GM21526 (cell line): ENCODE measurements at regions not wholly inside any gene's neighbourhood (a gene's known extent, or its start where the extent isn't known, plus 50 kb on each side); places are given as distances from the start of the nearest gene placed in this dataset.

ENCODE experiments used
- ATAC-seq: cut with Tn5 transposase; IDR thresholded peaks from one replicate; pipeline ENCODE4 v1.9.1; 2021; ENCODE audit warnings: moderate library complexity; ENCODE audit not compliant: unreplicated experiment, low FRiP score

DNA sequence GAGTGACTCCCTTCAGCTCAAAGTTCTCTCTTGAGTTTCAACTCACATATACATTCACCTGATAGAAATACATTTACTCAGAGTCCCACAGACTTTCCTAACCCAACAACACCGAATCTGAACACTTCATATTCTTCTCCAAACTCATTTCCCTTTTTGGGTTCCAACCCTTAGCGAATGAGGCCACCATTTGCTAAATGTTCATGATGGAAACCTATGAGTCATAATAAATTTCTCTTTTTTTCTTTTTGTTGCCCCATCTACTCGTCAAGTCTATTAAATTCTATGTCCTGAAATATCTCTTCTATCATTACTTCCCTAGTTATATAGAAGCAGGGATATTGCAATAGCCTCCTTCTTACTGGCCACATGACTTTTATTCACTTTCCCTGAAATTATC is 100.1 kb downstream of the HLX start:
- no peak for ATAC-seq

DNA sequence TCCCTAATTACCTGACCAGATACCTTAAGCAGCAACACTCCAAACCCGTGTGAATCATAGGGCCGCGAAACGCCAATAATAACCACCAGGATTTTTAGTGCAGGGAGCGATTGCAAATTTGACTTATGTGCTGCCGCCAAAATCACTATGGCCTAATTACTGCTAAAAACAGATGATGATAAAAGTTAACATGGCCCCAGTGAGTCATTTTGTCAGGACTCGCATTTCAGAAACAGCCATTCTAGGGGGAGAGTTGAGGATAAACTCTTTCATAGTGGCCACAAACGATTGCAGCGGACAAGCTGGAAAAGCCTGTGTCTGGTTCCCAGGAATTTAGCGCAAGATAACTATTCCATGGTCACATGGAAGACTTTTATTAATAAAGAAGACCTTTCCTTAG is 103.4 kb downstream of the HLX start:
- ATAC-seq: no peak

DNA sequence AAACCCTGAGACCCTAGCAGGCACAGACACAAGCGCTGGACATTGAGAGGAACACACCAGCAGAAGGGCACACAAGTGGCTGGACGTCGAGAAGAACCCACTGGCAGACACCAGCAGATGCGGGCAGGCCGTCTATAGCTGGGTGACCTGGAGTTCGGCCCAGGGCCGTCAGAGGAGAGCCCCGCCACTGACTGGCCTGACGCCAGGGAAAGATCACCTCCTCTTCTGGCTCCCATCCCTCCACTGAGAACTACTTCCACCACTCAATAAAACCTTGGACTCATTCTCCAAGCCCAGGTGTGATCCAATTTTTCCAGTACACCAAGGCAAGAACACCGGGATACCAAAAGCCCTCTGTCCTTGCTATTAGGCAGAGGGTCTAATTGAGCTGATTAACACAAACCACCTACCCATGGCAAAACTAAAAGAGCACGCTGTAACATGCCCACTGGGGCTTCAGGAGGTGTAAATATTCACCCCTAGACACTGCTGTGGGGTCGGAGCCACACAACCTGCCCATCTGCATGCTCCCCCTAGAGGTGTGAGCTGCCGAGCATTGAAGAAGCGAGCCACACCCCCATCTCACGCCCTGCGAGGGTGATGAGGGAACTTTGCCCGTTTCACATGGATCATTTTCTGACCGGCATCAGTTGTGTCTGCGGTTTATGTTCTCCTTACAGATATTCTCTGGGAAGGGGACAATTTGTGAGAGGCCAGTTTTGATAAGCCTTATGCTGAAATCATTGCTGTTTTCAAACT is 104.8 kb downstream of the HLX start:
- ATAC-seq: no peak

DNA sequence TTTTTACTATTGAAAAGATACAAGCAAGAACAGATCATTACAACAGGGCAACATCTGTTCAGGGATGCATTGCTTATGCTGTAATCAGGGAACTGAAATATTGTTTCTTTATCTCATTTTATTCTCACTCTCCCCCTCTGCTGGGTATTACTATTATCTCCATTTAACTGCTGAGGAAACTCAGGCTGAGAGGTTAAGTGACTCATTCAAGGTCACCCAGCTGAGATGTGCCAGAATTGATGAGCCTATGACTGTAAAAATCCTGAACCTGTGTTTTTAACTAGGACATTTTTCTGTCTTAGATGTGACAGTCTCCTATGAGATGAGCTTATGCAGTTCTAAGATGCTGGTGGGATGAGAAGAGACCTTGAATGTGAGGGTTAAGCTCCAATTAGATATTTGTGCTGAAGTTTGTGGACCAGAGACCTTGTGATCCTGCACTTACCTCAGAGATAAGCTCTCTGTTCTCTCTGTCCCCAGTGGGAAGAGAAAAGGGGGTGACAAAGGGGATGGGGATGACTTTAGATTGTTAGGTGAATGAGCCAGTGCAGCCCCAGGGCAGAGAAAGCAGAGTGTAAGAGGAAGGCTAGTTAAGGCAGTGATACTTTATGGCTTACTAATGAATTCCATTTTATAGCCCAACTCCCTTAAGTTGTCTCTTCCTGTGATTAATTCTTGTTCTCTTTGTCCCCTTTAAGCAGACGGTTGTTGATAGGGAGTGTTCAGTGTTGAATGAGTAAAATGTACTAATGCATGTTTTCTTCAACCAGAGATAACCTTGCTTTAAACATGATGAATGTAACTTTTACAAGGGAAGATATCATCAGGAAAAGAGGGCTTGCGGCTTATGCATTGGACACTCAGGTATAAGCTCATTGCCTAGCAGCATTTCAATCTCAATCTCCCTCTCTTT is 111.4 kb downstream of the HLX start:
- no peak for ATAC-seq

DNA sequence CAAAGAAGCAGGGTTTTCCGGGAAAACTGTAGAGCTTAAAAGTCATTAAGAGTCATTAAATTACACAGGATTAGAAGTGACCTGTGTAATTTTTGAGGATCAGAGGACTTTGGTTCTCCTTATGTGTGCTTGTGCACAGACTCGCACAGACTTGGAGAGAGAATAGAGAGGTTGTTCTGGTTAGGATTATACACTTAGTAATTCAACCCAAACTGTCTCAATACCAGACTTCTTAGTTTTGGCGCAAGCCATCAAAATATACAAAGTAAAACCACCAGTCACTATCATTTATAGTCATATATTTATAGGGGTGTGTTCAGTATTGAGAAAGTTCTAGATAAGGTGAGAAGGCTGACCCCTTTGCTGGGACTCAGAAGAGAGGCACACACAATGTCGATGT is 112.3 kb downstream of the HLX start:
- ATAC-seq: no peak

DNA sequence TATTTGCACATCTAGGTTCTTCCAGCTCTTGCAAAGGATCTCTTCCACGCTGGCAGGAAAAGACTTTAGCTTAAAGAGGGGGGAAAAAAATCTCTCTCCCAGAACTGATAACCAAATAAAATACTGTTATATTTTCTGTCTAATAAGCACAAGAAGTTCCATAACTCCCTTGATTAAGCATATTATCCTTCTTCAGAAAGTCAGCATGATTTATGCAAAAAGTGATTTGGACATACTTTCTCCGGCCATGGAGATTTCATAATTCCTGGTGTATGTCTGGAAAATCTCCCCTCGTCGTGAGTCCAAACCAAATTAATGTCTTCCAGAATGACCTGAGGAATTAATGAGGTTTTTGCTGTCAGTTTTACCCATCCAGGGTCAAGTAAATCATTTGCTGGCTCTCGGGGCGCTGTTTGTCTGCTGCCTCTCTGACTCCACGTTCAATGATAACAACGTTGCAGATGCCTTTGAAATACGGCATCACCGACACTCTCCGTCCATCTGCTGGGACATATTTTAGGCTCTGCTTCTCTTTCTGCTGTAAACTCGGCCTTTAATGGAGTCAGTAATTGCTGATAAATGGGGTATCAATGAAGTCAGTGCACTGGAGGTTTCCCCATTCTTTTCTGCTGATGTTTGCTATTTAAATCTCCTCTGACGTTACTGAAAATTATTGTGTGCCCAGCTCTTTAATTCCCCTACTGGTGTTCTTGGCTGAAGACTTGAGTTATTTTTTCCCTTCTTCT is 112.9 kb downstream of the HLX start:
- no peak for ATAC-seq

DNA sequence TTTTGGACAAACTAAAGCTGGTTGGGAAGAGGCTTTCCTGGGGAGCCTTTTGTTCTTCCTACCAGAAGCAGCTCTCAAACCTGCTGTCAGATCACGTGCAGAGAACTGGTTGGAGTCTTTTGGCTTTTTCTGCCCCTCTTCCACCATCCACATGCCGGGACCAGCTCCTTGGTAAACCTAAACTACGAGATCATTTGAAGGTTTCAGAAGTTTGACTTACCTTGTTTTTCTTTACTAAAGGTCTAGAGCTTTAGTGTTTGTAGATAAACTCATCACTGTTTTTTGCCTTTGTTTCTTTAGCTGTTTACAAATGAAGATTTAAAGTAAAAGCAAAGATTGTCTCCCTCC is 113.4 kb downstream of the HLX start:
- no peak for ATAC-seq

DNA sequence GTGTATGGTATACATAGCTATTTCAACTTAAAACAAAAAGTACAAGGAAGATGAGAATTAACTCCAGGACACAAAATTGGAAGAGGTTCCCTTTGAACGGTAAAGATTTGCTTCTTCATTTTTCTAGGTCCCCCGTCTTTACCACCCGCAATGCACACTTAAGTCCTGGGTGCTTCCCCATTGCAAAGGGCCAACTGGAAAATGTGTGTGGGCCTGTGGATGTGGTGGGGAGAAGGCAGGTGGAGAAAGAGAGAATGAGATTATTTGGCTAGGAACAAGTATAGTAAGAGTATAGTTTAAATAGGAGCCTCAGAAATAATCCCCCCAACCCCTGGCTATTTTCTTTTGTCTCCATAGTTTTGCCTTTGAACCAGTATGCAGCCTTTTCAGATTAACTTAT is 115.4 kb downstream of the HLX start:
- no peak for ATAC-seq

DNA sequence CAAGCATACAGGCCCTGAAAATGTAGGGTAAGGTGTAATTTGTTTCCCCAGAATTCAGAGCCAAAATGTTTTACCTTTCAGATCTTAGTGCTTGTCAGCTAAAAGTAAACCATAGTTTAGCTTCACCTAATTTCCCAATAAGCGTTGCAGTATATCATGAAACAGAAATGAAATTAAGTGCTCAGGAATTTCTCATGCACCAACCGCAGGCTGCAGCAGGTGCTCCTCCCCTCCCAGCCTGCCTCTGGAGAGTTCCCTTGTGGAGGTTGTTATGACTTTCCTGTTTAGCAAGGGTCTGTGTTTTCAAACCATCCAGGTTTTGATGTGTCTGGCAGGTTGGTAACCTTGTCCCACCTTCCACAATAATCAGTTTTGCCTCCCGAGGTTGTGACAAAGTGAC is 118.5 kb downstream of the HLX start:
- ATAC-seq: no peak

DNA sequence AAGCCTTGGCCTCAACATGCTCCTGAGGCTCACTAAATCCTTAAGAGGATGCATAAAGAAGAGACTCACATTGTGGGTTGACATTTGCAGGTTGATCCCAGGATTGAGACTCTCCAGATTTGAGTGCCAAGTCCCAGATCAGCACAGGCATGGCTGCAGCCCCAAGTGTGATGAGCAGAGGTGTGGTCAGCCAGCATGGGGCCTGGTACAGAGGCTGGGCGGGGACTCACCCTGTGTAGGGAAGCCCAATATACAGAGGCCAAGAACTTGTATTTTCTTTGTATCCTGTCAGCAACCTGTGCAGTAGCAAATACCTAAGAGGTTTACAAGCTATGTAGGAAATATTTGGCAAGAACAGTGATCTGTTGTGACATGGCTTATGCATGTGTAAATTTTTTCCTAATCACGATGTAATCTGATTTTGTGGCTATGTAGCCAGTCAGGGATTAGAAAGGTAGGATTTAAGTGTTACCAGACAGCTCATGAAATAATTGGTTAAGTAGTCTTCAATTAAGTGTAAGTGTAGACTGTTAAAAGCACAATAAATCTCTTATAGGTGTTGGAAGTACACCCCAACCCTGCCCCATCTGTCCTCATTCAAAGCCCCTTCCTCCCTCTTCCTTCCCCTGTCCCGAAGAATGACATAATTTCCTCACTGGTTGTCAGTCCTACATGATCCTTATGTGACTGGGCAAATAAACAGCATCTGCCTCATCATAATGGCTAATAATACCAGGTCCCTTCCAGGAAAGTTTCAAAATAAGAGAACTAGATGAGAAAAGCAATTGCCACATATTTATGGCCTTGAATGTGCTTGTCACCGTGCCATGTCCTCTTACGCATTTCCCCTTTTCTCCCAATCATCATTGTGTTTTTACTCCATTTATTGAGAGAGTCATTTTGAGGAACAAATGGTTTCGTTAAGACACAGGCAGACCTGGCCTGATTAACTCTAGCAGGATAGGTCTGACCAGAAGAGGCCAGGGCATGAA is 120.9 kb downstream of the HLX start:
- no peak for ATAC-seq

DNA sequence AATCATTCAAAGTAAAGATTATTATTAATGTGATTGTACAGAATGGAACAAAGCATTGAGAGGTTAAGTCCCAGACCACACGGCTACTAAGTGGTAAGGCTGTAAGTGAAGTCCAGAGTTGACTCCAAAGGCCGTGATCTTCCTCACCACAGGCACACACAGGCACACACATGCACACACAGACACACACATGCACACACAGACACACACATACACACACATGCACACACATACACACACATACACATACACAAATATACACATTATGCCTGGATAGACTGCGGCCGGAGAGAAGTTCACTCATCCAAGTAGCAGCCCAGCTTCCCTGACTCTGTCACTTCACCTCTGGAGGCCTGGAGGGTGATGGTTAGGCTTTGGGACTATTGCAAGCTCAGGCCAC is 121.9 kb downstream of the HLX start:
- no peak for ATAC-seq

DNA sequence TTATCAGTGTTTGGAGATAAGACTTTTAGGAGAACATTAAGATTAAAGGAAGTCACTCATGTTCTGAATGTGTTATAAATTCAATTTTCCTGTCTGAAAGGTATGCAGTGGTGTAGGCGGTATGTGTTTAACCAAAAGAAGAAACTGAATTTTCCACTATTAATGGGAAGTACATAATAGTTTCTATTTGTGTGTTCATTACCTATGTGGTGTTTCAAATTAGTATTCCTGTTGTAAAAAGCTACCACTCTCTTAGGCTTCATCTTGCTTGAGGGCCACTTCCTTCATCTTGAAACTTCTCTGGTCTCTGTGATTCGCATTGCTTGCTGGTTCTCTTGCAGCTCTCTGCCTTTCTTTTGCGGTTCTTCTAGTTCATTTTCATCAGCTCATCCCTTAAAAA is 123.4 kb downstream of the HLX start:
- no peak for ATAC-seq

DNA sequence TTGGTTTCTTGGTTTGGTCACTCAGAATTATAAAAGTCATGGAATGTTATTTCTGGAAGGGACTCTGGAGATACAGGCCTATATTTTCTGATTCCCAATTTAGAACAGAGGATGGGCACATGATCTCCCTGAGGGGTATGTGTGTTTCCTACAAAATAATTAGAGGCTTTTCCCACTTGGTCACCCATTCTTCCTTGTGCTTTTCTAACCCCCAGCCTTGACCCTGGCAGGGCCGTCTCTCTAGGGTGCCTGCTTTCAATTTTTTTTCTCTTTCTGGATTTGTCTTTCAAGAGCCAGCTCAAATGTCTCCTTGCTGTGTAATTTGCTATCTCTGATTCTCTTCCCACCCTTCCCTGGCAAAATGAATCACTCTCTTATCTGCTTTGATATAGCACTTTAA is 131.9 kb downstream of the HLX start:
- ATAC-seq: no peak

DNA sequence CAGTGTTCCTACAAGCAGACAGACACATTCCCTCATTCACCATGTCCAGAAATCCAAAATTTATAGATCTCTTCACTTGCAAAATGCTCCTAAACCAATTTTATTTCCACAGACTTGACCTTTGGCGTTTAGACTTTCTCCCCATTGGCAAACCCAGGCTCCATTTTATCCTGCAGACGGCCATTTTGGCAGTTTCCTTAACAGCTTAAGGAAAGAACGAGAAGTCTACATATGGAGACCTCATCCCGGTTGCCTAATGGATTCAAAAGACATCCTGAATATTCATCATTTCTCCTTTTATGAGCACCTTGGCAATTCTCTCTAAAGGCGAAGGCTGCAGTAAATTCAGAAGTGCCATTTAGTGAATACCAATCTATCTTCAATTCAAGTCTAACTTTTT is 132.9 kb downstream of the HLX start:
- ATAC-seq: no peak

DNA sequence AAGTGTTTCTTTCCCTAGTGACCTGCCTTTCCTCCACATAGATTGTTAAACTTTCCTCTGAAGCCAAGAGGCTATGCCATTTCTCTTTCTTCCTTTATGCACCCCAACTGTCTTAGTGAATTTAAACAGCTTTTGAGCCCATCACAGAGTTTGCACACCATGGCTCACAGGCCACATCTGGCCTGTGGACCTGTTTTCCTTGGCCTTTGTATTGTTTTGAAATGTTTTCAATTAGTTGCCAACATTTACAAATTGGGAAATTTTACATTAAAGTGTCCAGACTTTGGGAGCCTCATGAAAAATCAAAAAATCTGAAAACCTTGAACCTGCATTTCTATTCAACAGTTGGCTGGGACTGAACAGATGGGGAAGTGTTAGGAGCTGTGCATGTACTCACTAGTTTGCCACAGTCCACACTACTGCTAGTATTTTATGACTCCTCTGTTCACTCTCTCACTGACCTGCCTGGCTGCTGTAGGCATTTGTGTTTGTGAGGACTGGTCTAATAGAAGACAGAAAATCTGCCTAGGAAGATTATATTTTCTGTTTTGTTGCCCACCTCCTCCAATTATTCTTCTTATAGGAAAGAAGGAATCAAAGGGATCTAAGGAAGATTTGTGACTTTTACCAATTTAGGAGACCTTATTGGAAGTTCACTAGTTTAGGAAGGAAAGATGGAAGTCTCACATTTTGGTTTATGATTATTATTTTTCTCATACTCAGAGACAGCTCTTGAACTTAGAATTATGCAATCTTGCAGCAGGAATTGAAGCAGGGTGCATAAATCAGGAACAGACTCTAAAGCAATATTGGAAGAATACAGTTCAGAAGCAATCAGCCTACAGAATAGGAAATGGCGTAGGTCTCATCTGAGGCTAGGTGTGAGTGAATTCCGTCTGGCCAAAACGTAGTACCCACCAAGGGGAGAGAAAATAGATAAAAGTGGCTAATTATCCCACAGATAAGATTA is 134.7 kb downstream of the HLX start:
- no peak for ATAC-seq

DNA sequence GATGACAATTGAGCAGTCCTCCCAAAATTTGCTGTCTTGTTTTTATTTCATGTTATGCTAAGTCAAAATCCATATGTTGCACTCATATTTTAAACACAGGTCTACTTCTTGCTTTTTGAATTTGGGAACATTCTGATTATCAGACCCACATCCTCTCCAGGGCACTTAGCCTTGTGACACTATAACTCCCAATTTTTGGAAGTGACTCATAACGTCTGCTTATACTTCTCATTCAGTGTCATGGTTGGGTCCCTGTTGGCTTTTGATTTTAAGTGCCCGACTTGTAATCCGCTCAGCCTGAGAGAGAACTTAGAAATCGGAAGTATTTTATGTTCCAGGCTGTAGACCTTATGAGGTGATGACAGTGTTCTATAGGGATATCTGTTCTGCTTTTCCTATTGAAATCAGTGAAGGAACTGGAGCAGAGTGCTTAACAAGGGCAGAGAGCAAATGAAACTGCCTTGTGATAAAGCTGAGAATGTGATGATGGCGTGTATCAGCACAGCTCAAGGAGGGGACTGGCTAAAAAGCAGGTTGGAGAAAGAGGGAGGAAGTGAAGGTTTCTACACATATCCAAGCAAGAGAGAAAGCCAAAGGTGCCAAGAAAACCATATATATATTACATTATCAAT is 136.0 kb downstream of the HLX start:
- ATAC-seq: no peak

DNA sequence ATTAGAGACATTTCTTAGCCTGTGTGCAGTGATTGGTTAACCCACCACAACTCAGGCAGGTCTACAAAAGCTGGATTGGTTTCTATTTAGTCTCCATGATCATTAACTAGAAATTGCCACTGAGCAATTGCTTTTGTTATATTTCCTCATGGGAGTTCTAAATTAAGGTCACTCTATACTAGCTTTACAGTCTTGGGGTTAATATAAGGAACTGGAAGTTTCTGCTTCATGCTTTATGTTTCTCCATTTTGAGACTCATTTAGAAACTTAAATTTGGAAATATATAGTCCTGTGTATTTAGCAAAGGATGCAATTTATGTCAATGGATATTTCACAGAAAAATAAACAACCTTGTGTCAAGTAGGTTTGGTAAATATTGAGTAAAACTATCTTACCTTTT is 137.5 kb downstream of the HLX start:
- ATAC-seq: no peak

DNA sequence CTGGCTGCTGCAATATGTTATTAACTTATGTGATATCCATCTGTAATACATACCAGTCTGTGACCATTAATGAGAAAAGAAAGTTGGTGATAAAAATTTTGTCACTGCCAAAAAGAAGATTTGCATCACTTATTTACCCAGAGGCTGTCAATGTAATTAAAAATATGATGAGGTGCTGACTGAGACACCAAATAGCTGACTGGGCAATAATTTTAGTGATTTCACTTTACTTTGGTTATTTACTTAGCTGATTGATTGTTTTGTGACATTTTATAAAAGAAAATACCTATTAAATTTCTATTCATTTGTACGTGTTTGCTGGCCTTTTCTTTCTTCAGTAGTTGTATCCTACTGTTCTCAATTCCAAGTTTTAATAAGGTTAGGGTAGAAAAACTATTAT is 139.2 kb downstream of the HLX start:
- ATAC-seq: no peak

DNA sequence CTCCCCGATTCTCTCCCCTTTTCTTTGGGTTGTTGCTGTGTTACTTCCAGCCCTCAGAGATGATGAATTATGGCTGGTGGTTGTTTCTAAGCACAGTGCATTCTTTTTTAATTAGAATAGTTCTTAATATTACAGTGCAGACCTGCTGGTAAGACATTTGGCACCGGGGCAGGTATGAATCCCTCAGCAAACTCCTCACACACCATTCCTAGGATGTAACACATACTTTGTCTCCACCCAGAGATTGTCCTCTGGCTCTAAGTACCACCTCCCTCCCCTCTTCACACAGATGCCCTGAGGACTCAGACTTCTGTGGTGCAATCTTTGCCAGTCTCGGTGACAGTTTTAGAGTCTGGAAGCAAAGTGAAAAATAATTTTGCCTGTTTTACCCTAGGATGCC is 143.1 kb downstream of the HLX start:
- no peak for ATAC-seq
